ENCODE measurements at regions not wholly inside any gene's neighbourhood (a gene's known extent, or its start where the extent isn't known, plus 50 kb on each side); places are given as distances from the start of the nearest gene placed in this dataset.
"Not testable (repeated sequence)": the region's sequence is repeated elsewhere in the genome, so short reads cannot be mapped to it uniquely, and the experiment has no call there.

DNA sequence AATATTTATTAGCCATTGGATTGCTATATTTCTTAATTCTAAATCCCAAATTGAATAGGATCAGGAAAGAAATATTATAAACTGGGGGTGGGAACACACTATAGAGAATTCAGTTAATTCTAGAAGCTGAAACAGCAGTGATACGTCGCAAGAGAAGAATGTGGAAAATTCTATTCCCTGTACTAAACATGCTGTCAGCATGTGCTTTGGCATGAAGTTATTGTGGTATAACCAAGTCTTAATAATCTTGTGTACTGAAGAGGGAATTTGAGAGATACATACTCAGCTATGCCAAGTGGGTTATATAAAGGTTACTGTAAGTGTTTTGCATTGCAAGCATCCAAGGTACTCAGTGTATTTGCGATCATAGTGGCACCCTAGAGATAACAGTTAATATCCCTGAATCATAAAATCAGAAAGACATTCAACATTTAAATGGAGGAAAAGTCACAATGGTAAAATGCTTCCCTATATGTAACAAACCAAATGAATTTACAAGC is 1492.9 kb upstream of the C9orf72 start:
- DNase-seq = no peak

- no peak for DNase-seq
Measured at GRCh38 chr9:29068461-29068860, 1495.2 kb upstream of the C9orf72 start.

- no peak for DNase-seq
Measured at GRCh38 chr9:29069376-29069775, 1496.1 kb upstream of the C9orf72 start.

- DNase-seq = no peak
Measured at GRCh38 chr9:29078063-29078666, 1504.9 kb upstream of the C9orf72 start.

- no peak for DNase-seq
Measured at GRCh38 chr9:29100762-29101161, 1527.5 kb upstream of the C9orf72 start.

- not testable (repeated sequence) for DNase-seq
Measured at GRCh38 chr9:29104166-29104565, 1530.9 kb upstream of the C9orf72 start.

- no peak for DNase-seq
Measured at GRCh38 chr9:29118555-29118954, 1545.3 kb upstream of the C9orf72 start.

DNA sequence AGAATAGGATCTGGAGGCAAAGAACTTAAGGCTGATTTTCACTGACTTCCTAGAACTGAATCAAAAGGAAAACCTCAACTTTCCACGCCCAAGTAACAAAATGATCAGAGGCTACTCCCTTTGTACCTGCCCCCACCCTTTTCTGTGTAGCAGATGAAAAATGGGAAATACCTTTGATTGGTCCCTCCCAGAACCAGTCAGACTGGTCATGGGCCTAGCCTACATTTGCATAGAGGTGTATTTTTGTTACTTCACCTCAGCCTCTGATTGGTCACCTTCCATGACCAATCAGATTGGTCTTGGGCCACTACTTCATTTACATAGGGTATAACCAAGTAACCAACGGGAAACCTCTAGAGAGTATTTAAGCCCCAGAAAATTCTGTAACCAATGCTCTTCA is 1553.5 kb upstream of the C9orf72 start:
- DNase-seq = no peak

GRCh38 chr9:29129763-29130162 is 1556.5 kb upstream of the C9orf72 start:
- no peak for DNase-seq

GRCh38 chr9:29144476-29144875 is 1571.2 kb upstream of the C9orf72 start:
- DNase-seq = no peak

DNA sequence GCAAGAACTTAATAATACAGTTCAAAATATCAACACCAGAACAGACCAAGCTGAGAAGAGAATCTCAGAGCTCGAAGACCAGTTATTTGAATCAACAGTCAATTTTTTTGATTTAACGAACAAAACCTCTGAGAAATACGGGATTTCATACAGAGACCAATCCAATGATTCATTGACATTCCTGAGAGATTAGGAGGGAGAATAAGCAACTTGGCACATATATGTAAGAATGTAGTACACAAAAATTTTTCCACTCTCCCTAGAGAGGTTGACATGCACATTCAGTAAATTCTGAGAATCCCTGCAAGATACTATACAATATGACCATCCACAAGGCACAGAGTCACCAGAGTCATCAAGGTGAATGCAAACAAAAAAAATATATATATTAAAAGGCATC is 1577.3 kb upstream of the C9orf72 start:
- no peak for DNase-seq

DNA sequence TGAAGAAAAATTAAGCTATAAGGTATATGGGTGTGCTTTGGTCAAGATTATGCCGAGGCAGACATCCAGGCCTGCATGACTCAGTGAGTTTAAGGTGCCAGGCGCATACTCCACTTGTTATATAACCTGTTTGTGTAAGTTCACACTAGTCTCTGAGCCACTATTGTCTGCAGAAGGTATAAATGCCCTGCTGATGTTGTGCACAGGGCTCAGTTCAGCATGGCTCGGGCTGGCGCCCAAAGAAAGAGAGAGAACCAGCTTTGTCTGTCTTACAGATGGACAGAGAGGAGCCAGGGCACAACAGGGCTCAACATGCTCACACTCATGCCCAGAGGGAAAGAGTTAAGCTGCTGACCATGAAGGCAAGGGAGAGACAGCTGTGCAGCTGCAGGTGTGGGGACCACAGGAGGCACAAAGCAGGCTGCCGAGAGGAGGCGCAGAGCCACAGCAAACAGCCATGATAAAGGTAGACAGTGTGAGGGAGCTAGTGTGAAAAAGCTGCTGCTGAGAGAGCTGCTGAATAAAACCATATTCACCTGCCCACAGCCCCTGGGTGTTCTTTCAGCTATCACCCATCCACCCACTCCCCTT is 1587.6 kb upstream of the C9orf72 start:
- DNase-seq = no peak

DNA sequence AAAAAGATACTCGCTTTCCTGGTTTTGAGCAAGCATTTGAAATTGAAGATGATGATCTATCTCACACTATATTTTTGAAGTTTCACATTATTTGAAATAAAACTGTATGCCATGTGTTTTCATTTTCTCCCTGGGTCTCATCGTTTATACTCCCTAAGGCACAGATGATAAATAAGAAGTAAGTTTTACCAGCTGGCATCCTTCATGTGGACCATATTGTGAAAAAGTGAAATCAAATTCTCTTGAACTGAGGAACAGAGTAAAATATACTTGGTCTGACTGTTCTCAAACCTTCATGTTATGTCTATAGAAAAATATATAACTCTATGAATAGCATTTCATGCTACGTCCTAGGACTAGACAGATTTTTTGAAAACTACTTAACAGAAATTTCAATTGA is 1600.9 kb upstream of the C9orf72 start:
- DNase-seq = no peak

- DNase-seq = no peak
Measured at GRCh38 chr9:29176231-29176630, 1603.0 kb upstream of the C9orf72 start.

DNA sequence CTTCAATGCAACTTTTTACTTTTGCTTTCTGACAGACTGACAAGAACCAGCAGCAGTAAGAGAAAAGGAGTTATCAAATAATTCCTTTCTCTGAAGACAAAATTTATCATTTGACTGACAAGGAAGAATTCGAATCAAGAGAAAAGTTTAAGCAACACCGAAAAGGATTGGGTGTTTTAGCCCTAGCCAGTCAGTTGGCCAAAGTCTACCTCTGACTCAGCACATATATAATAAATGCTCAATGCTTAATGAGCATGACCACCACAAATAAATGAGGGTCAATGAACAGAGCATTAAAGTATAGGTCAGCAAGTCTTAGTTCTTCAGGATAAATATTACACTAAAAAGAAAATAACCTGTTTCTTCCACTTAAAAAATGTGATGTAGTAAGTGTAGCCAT is 1603.5 kb upstream of the C9orf72 start:
- no peak for DNase-seq

- no peak for DNase-seq
Measured at GRCh38 chr9:29183971-29184370, 1610.7 kb upstream of the C9orf72 start.

- DNase-seq = not testable (repeated sequence)
Measured at GRCh38 chr9:29188771-29189170, 1615.5 kb upstream of the C9orf72 start.

DNA sequence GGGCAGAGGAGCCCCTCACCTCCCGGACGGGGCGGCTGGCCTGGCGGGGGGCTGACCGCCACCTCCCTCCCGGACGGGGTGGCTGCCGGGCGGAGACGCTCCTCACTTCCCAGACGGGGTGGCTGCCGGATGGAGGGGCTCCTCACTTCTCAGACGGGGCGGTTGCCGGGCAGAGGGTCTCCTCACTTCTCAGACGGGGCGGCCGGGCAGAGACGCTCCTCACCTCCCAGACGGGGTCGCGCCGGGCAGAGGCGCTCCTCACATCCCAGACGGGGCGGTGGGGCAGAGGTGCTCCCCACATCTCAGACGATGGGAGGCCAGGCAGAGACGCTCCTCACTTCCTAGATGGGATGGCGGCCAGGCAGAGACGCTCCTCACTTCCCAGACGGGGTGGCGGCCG is 1615.9 kb upstream of the C9orf72 start:
- not testable (repeated sequence) for DNase-seq

- DNase-seq = no peak
Measured at GRCh38 chr9:29198861-29199260, 1625.6 kb upstream of the C9orf72 start.

GRCh38 chr9:29199975-29200374 is 1626.7 kb upstream of the C9orf72 start:
- DNase-seq = no peak

GRCh38 chr9:29200650-29201049 is 1627.4 kb upstream of the C9orf72 start:
- DNase-seq = no peak

DNA sequence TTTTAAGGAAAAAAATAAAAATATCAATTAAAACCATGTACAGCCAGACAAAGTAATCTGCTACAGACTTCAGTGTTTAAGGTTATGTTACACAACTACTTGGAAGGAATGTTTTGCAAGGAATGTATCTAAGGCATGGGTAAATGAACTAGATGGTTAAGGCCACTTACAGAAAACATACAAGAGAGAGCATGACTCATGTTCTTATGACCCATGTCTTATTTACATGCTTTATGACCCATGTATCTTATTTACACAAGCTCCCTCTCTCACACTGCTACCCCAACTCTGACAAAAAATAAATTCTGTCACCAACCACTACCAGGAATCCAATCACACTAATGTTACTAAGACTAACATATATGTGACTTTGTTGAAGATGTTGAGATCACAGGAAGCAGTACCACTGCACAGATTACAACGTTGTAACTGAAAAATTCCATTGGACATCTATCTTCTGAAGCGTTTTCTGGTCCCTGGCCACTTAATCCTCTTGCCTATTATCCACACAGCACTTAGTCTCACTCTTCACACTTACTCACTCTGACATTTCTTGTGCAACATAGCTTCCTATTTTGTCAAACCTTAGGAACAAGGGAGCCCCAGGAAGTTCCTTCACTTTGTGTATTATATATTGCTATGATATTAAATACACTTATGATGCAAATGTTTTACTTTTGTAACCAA is 1630.1 kb upstream of the C9orf72 start:
- DNase-seq = no peak

DNA sequence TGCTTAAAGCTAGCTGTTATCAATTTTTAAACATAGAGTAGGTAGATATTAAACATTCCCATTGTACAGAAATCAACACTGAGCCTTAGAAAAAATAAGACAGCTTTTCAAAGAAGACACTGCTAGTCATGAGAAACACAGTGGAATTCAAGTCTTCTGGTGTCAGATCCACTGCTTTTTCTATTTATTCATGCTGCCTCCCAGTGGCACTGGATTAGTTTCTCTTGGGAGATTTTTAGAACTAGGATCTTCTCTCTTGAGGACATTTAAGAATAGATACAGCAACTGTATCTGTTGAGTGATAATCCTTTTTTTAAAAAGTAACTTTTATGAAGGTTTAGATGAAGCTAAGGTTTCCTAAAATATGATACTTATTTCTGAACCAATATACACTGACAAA is 1635.4 kb upstream of the C9orf72 start:
- no peak for DNase-seq

- no peak for DNase-seq
Measured at GRCh38 chr9:29209748-29210291, 1636.5 kb upstream of the C9orf72 start.

All from NCI-H1436 treated with DMSO at 0.1 percent for 48 hours (cell line).